ENCODE measurements at regions not wholly inside any gene's neighbourhood (a gene's known extent, or its start where the extent isn't known, plus 50 kb on each side); places are given as distances from the start of the nearest gene placed in this dataset.
"Not testable (repeated sequence)": the region's sequence is repeated elsewhere in the genome, so short reads cannot be mapped to it uniquely, and the experiment has no call there.

- H3K36me3 ChIP-seq; H3K4me1 ChIP-seq; DNase-seq; intact Hi-C loops (cut with DNase I; ENCODE audit: low total_unique reads); H3K27ac ChIP-seq; H3K9me3 ChIP-seq; H3K4me3 ChIP-seq; H3K27me3 ChIP-seq: not testable (repeated sequence)
These were observed 51.1 kb upstream of the BNC1 start for GRCh38 chr15:83335542-83335941.

- no peak for DNase-seq
- Histone ChIP-seq H3K4me3 (no peak overlapping the region), H3K27ac (no peak overlapping the region), H3K36me3 (no peaks in the 10 kb centered on the region), H3K27me3 (no peaks in the 10 kb centered on the region), H3K9me3 (no peaks in the 10 kb centered on the region), H3K4me1 (no peaks in the 10 kb centered on the region)
- intact Hi-C loops (cut with DNase I; ENCODE audit: low total_unique reads) = no loop called here
- TF ChIP-seq, protein P1, sequence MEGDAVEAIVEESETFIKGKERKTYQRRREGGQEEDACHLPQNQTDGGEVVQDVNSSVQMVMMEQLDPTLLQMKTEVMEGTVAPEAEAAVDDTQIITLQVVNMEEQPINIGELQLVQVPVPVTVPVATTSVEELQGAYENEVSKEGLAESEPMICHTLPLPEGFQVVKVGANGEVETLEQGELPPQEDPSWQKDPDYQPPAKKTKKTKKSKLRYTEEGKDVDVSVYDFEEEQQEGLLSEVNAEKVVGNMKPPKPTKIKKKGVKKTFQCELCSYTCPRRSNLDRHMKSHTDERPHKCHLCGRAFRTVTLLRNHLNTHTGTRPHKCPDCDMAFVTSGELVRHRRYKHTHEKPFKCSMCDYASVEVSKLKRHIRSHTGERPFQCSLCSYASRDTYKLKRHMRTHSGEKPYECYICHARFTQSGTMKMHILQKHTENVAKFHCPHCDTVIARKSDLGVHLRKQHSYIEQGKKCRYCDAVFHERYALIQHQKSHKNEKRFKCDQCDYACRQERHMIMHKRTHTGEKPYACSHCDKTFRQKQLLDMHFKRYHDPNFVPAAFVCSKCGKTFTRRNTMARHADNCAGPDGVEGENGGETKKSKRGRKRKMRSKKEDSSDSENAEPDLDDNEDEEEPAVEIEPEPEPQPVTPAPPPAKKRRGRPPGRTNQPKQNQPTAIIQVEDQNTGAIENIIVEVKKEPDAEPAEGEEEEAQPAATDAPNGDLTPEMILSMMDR (IDR thresholded peaks at IDR 0.05) = no peak
- no peak for TF ChIP-seq POLR2A (IDR thresholded peaks at IDR 0.05)
These were observed 54.9 kb upstream of the BNC1 start for GRCh38 chr15:83339396-83339795.

GRCh38 chr15:83340087-83340486 lies 55.6 kb upstream of the BNC1 start:
- Histone ChIP-seq H3K36me3 (no peaks in the 10 kb centered on the region), H3K4me3 (no peak overlapping the region), H3K27me3 (no peaks in the 10 kb centered on the region), H3K9me3 (no peaks in the 10 kb centered on the region), H3K27ac (no peak overlapping the region), H3K4me1 (no peaks in the 10 kb centered on the region)
- intact Hi-C loops (cut with DNase I; ENCODE audit: low total_unique reads) = no loop called here
- TF ChIP-seq, protein P1 (IDR thresholded peaks at IDR 0.05) = no peak
- TF ChIP-seq POLR2A (IDR thresholded peaks at IDR 0.05) = no peak
- no peak for DNase-seq

DNA sequence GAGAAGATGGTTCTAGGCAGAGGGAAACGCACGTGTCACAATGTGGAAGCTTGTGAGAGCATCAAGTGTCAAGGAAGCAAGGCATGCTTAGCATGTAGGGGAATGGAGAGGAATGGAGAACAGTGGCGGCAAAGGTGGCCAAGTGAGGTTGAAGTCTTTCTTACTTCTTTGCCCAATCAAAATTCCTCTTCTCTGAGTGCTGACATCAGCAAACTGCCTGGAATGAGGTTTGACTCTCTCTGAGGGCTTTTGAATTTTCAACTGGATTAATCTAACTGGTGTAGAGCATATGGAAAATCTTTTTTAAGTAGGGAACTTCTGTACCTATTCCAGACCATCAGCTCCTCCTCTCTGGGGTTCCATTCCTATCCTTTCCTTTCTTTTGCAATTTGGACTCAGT lies 61.9 kb upstream of the BNC1 start:
- DNase-seq = no peak
- intact Hi-C loops (cut with DNase I; ENCODE audit: low total_unique reads) = no loop called here
- Histone ChIP-seq H3K27ac (no peak overlapping the region), H3K4me3 (no peak overlapping the region), H3K27me3 (no peaks in the 10 kb centered on the region), H3K36me3 (no peaks in the 10 kb centered on the region), H3K9me3 (no peaks in the 10 kb centered on the region), H3K4me1 (no peaks in the 10 kb centered on the region)
- TF ChIP-seq, protein P1 (IDR thresholded peaks at IDR 0.05) = no peak
- TF ChIP-seq POLR2A (IDR thresholded peaks at IDR 0.05) = no peak

DNA sequence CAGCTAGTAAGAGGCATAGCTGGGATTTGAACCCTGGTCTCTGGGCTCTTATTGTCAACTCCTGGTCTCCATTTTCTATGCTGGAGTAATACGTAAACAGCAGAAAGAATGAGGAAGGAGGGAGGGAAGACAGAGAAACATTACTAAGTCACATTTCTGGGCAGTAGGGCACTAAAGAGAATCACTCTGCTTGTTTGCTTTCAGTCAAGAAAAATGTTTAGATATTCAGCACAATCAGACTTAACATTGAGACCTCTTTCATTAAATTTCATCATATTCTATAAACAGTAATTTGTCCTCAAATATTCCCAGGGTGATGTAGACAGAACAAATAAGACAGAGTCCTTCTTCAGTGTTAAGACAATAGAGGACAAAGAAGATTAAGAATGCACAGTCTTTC lies 67.7 kb upstream of the BNC1 start:
- no peak for DNase-seq
- no peaks in the 10 kb centered on the region for H3K9me3 ChIP-seq
- H3K27me3 ChIP-seq = no peaks in the 10 kb centered on the region
- H3K4me1 ChIP-seq = no peaks in the 10 kb centered on the region
- no peak overlapping the region for H3K4me3 ChIP-seq
- H3K27ac ChIP-seq = no peak overlapping the region
- intact Hi-C loops (cut with DNase I; ENCODE audit: low total_unique reads) = no loop called here
- H3K36me3 ChIP-seq = no peaks in the 10 kb centered on the region
- TF ChIP-seq POLR2A (IDR thresholded peaks at IDR 0.05) = no peak
- TF ChIP-seq, protein P1 (IDR thresholded peaks at IDR 0.05) = no peak

Data from uterus (tissue), 3 donors.